ENCODE measurements at regions not wholly inside any gene's neighbourhood (a gene's known extent, or its start where the extent isn't known, plus 50 kb on each side); places are given as distances from the start of the nearest gene placed in this dataset.

DNA sequence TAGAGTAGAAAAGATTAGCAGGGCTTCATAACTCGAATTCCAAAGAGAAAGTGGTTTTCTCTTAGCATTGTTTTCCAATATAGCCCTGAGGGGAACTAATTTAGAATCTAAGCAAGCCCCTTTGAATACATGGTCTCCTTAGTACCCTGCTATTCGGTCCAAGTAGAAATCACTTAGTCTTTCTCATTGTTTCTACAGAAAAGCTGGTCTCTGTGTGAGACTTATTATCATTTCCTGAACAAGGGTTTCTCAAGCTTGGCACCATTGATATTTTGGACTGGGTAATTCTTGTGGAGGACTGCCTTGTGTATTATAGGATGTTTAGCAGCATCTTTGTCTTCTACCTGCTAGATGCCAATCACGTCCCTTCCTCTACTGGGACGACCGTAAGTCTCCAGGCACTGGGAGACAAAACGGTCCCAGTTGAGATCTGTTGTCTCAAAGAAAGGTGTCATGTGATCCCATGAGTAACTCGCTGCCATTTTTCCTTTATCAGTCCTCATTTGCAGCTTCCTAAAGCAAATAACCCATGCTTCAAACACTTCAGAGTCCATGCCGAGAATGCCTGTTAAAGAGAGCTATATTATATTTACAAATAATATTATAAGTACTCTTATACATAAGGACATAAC is 230.7 kb upstream of the SLCO3A1 start:
- H3K4me3 ChIP-seq (ENCODE audit: low read length): peak overlapping the region; percentile 26
- no peaks in the 10 kb centered on the region for H3F3A ChIP-seq (ENCODE audit: insufficient read depth, low read length, poor library complexity, severe bottlenecking)
- peak overlapping the region; percentile 42 for H3K4me2 ChIP-seq (ENCODE audit: low read length)
- H3K79me2 ChIP-seq (replicated peaks; ENCODE audit: insufficient read depth, low read length): no peaks in the 10 kb centered on the region
- H3K27ac ChIP-seq (ENCODE audit: low read length): peak overlapping the region; percentile 49
- H3K27me3 ChIP-seq (ENCODE audit: insufficient read depth, low read depth, low read length): no peaks in the 10 kb centered on the region
- no peaks in the 10 kb centered on the region for H3K36me3 ChIP-seq (ENCODE audit: insufficient read depth, low read length)
- no peaks in the 10 kb centered on the region for H4K20me1 ChIP-seq (ENCODE audit: insufficient read depth)
- H2AFZ ChIP-seq (ENCODE audit: low read depth, low read length): no peak overlapping the region
- H3K9me3 ChIP-seq (ENCODE audit: low read length): no peaks in the 10 kb centered on the region
- no peaks in the 10 kb centered on the region for H3K9me2 ChIP-seq (ENCODE audit: insufficient read depth, low read length)
- TF ChIP-seq RAD21 (conservative IDR thresholded peaks at IDR 0.05): no peak
- no peak for TF ChIP-seq MXI1 (conservative IDR thresholded peaks at IDR 0.05; ENCODE audit: poor library complexity, severe bottlenecking)
- TF ChIP-seq, protein P1, sequence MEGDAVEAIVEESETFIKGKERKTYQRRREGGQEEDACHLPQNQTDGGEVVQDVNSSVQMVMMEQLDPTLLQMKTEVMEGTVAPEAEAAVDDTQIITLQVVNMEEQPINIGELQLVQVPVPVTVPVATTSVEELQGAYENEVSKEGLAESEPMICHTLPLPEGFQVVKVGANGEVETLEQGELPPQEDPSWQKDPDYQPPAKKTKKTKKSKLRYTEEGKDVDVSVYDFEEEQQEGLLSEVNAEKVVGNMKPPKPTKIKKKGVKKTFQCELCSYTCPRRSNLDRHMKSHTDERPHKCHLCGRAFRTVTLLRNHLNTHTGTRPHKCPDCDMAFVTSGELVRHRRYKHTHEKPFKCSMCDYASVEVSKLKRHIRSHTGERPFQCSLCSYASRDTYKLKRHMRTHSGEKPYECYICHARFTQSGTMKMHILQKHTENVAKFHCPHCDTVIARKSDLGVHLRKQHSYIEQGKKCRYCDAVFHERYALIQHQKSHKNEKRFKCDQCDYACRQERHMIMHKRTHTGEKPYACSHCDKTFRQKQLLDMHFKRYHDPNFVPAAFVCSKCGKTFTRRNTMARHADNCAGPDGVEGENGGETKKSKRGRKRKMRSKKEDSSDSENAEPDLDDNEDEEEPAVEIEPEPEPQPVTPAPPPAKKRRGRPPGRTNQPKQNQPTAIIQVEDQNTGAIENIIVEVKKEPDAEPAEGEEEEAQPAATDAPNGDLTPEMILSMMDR (IDR thresholded peaks at IDR 0.05; ENCODE audit: poor library complexity, severe bottlenecking): no peak
- TF ChIP-seq EP300 (conservative IDR thresholded peaks at IDR 0.05; ENCODE audit: poor library complexity, severe bottlenecking): no peak
- no peak for TF ChIP-seq POLR2AphosphoS5 (IDR thresholded peaks at IDR 0.05)
- TF ChIP-seq, protein P2, sequence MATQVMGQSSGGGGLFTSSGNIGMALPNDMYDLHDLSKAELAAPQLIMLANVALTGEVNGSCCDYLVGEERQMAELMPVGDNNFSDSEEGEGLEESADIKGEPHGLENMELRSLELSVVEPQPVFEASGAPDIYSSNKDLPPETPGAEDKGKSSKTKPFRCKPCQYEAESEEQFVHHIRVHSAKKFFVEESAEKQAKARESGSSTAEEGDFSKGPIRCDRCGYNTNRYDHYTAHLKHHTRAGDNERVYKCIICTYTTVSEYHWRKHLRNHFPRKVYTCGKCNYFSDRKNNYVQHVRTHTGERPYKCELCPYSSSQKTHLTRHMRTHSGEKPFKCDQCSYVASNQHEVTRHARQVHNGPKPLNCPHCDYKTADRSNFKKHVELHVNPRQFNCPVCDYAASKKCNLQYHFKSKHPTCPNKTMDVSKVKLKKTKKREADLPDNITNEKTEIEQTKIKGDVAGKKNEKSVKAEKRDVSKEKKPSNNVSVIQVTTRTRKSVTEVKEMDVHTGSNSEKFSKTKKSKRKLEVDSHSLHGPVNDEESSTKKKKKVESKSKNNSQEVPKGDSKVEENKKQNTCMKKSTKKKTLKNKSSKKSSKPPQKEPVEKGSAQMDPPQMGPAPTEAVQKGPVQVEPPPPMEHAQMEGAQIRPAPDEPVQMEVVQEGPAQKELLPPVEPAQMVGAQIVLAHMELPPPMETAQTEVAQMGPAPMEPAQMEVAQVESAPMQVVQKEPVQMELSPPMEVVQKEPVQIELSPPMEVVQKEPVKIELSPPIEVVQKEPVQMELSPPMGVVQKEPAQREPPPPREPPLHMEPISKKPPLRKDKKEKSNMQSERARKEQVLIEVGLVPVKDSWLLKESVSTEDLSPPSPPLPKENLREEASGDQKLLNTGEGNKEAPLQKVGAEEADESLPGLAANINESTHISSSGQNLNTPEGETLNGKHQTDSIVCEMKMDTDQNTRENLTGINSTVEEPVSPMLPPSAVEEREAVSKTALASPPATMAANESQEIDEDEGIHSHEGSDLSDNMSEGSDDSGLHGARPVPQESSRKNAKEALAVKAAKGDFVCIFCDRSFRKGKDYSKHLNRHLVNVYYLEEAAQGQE (IDR thresholded peaks at IDR 0.05; ENCODE audit: borderline replicate concordance): no peak
- no peak for TF ChIP-seq EZH2 (IDR thresholded peaks at IDR 0.05; ENCODE audit: borderline replicate concordance, insufficient read depth, low read length, poor library complexity, severe bottlenecking)
- TF ChIP-seq SMC3 (conservative IDR thresholded peaks at IDR 0.05; ENCODE audit: poor library complexity): no peak
- no peak for TF ChIP-seq TAF1 (IDR thresholded peaks at IDR 0.05; ENCODE audit: low read depth)
- H3K9ac ChIP-seq (ENCODE audit: low read length): no peak overlapping the region

- Histone ChIP-seq H3K4me2 (ENCODE audit: low read length) (no peak overlapping the region), H3K27ac (ENCODE audit: low read length) (no peak overlapping the region), H3K9me2 (ENCODE audit: insufficient read depth, low read length) (no peaks in the 10 kb centered on the region), H3K36me3 (ENCODE audit: insufficient read depth, low read length) (no peaks in the 10 kb centered on the region), H4K20me1 (ENCODE audit: insufficient read depth) (no peaks in the 10 kb centered on the region), H3F3A (ENCODE audit: insufficient read depth, low read length, poor library complexity, severe bottlenecking) (no peaks in the 10 kb centered on the region), H3K9ac (ENCODE audit: low read length) (no peak overlapping the region), H2AFZ (ENCODE audit: low read depth, low read length) (no peak overlapping the region), H3K4me3 (ENCODE audit: low read length) (no peak overlapping the region), H3K27me3 (ENCODE audit: insufficient read depth, low read depth, low read length) (no peaks in the 10 kb centered on the region), H3K9me3 (ENCODE audit: low read length) (no peaks in the 10 kb centered on the region), H3K79me2 (replicated peaks; ENCODE audit: insufficient read depth, low read length) (no peaks in the 10 kb centered on the region)
- no peak for TF ChIP-seq EZH2 (IDR thresholded peaks at IDR 0.05; ENCODE audit: borderline replicate concordance, insufficient read depth, low read length, poor library complexity, severe bottlenecking)
- TF ChIP-seq TAF1 (IDR thresholded peaks at IDR 0.05; ENCODE audit: low read depth): no peak
- no peak for TF ChIP-seq EP300 (conservative IDR thresholded peaks at IDR 0.05; ENCODE audit: poor library complexity, severe bottlenecking)
- TF ChIP-seq SMC3 (conservative IDR thresholded peaks at IDR 0.05; ENCODE audit: poor library complexity): no peak
- no peak for TF ChIP-seq POLR2AphosphoS5 (IDR thresholded peaks at IDR 0.05)
- TF ChIP-seq RAD21 (conservative IDR thresholded peaks at IDR 0.05): no peak
- TF ChIP-seq, protein P1 (IDR thresholded peaks at IDR 0.05; ENCODE audit: poor library complexity, severe bottlenecking): no peak
- TF ChIP-seq, protein P2 (IDR thresholded peaks at IDR 0.05; ENCODE audit: borderline replicate concordance): no peak
These were observed 229.0 kb upstream of the SLCO3A1 start for GRCh38 chr15:91624353-91624968.
